Mesenchymal stem cell (in vitro differentiated cells and primary cell): ENCODE measurements at regions not wholly inside any gene's neighbourhood (a gene's known extent, or its start where the extent isn't known, plus 50 kb on each side); places are given as distances from the start of the nearest gene placed in this dataset.

ENCODE experiments used
- DNase-seq: peaks from one replicate; pipeline ENCODE4 v3.0.0-alpha.2; 2013
- H2AFZ ChIP-seq: one replicate; pipeline ENCODE4 v1.6.1; 2013; ENCODE audit warnings: low read depth, mild to moderate bottlenecking, control low read depth, inconsistent platforms, low read length, moderate library complexity
- H2AK5ac ChIP-seq: 2 replicates; pipeline ENCODE4 v1.6.1; 2013; ENCODE audit warnings: low read length, moderate library complexity, mild to moderate bottlenecking, inconsistent platforms; ENCODE audit not compliant: severe bottlenecking
- H2BK120ac ChIP-seq: one replicate; pipeline ENCODE4 v1.6.1; 2013; ENCODE audit warnings: low read depth, mild to moderate bottlenecking, inconsistent platforms, low read length, moderate library complexity
- H2BK12ac ChIP-seq, 2 experiments: one replicate each; pipeline ENCODE4 v1.6.1; 2013; ENCODE audit warnings: inconsistent platforms in 2 of 2, low read length in 2 of 2, mild to moderate bottlenecking in 2 of 2, moderate library complexity in 2 of 2, control low read depth in 1 of 2
- H2BK15ac ChIP-seq: one replicate; pipeline ENCODE4 v1.6.1; 2013; ENCODE audit warnings: mild to moderate bottlenecking, low read depth, inconsistent platforms; ENCODE audit not compliant: poor library complexity, severe bottlenecking
- H2BK5ac ChIP-seq: 2 replicates; pipeline ENCODE4 v1.6.1; 2013; ENCODE audit warnings: low read depth, mild to moderate bottlenecking, low read length, control low read depth, inconsistent platforms; ENCODE audit not compliant: poor library complexity, severe bottlenecking
- H3K14ac ChIP-seq, 2 experiments: one replicate each; pipeline ENCODE4 v1.6.1; 2013; ENCODE audit warnings: inconsistent platforms in 2 of 2, low read length in 2 of 2, control low read depth in 1 of 2, mild to moderate bottlenecking in 1 of 2, moderate library complexity in 1 of 2
- H3K18ac ChIP-seq, 2 experiments: one replicate each; pipeline ENCODE4 v1.6.1; 2013; ENCODE audit warnings: inconsistent platforms in 2 of 2, low read length in 2 of 2, control low read depth in 1 of 2, low read depth in 1 of 2, mild to moderate bottlenecking in 1 of 2
- H3K23ac ChIP-seq, 2 experiments: one replicate each; pipeline ENCODE4 v1.6.1; 2013; ENCODE audit warnings: inconsistent platforms in 2 of 2, low read length in 2 of 2, mild to moderate bottlenecking in 2 of 2, moderate library complexity in 2 of 2, control low read depth in 1 of 2
- H3K27ac ChIP-seq: 2 replicates; pipeline ENCODE4 v1.5.1; 2013; ENCODE audit warnings: mild to moderate bottlenecking, moderate library complexity, low read length, control low read depth, inconsistent platforms; ENCODE audit not compliant: poor library complexity, severe bottlenecking
- H3K27me3 ChIP-seq, 2 experiments: 2 replicates each; pipeline versions ENCODE4 v1.6.1 to v1.7.0; 2013; ENCODE audit warnings: low read length in 2 of 2, mild to moderate bottlenecking in 2 of 2, moderate library complexity in 2 of 2, control low read depth in 1 of 2, inconsistent platforms in 1 of 2; ENCODE audit not compliant: control insufficient read depth in 1 of 2, insufficient read depth in 1 of 2
- H3K36me3 ChIP-seq, 2 experiments: 2 replicates each; pipeline versions ENCODE4 v1.6.1 to v1.7.0; 2013; ENCODE audit warnings: low read length in 2 of 2, control low read depth in 1 of 2, inconsistent platforms in 1 of 2, low read depth in 1 of 2, mild to moderate bottlenecking in 1 of 2; ENCODE audit not compliant: insufficient read depth in 2 of 2, control insufficient read depth in 1 of 2
- H3K4ac ChIP-seq, 2 experiments: one replicate each; pipeline ENCODE4 v1.6.1; 2013; ENCODE audit warnings: inconsistent platforms in 2 of 2, low read length in 2 of 2, mild to moderate bottlenecking in 2 of 2, moderate library complexity in 2 of 2, control low read depth in 1 of 2, low read depth in 1 of 2
- H3K4me1 ChIP-seq: 2 replicates; pipeline ENCODE4 v1.6.1; 2013; ENCODE audit warnings: low read depth, low read length, control low read depth; ENCODE audit not compliant: control insufficient read depth, insufficient read depth
- H3K4me2 ChIP-seq: 2 replicates; pipeline ENCODE4 v1.6.1; 2013; ENCODE audit warnings: low read length, mild to moderate bottlenecking, inconsistent platforms; ENCODE audit not compliant: poor library complexity, severe bottlenecking
- H3K4me3 ChIP-seq, 2 experiments: 2 replicates each; pipeline versions ENCODE4 v1.5.1 to v1.7.0; 2013; ENCODE audit warnings: low read length in 2 of 2, mild to moderate bottlenecking in 2 of 2, control low read depth in 1 of 2, low read depth in 1 of 2; ENCODE audit not compliant: insufficient read depth in 1 of 2
- H3K79me1 ChIP-seq: replicated peaks from 2 replicates; pipeline ENCODE4 v1.6.1; 2013; ENCODE audit warnings: mild to moderate bottlenecking, control low read depth, low read length, inconsistent platforms; ENCODE audit not compliant: poor library complexity, severe bottlenecking
- H3K9ac ChIP-seq: 2 replicates; pipeline ENCODE4 v1.7.0; 2013; ENCODE audit warnings: mild to moderate bottlenecking, low read length, moderate library complexity
- H3K9me3 ChIP-seq: 2 replicates; pipeline ENCODE4 v1.7.0; 2013; ENCODE audit warnings: mild to moderate bottlenecking, low read length; ENCODE audit not compliant: control insufficient read depth
- H4K8ac ChIP-seq: one replicate; pipeline ENCODE4 v1.6.1; 2013; ENCODE audit warnings: inconsistent platforms, mild to moderate bottlenecking, low read length, moderate library complexity
- H4K91ac ChIP-seq: one replicate; pipeline ENCODE4 v1.6.1; 2013; ENCODE audit warnings: mild to moderate bottlenecking, low read length, inconsistent platforms
- WGBS: methylation state at CpG from one replicate; pipeline ENCODE4 v1.1.7; 2013; ENCODE audit warnings: mixed read lengths; 5-methylcytosine and 5-hydroxymethylcytosine counted together

DNA sequence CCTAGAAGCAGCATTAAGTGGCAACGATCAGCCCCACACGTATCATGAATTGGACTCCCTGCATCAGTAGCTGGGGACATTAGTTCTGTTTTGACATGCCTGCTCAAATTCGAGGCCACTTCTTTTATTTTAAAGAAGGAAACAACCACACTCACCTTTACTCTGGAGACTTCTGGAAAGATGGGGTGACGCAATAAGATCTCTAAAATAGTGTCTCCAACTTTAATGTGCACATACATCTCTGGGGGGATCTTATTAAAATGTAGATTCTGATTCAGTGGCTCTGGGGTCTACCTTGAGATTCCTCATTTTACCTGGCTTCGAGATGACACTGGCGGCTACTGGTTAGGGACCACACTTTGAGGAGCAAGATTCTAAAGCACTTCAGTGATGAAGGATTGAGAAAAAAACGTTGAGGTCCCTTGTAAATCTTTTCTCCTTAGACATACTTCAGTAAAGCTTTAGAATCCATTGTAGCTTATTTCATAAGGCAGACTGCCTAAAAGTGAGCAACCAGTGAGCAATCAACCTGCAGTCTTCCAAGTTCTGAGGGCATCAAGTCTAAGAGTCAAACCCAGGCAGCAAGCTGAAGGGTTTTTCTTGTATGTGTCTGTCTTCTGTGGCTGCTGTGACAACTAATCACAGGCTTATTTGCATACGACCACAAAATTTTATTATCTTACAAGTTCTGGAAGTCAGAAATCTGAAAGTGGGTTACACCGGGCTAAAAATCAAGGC lies 718.6 kb upstream of the TBX3 start:
- Histone ChIP-seq H2BK120ac (no peak overlapping the region), H4K91ac (no peak overlapping the region), H3K4ac (no peak overlapping the region), H3K9me3 (no peaks in the 10 kb centered on the region), H3K14ac (no peak overlapping the region), H3K18ac (no peak overlapping the region), H2BK12ac (no peak overlapping the region), H3K23ac (no peak overlapping the region), H2AFZ (no peak overlapping the region), H3K4me1 (peaks cover 6% of the 10 kb centered on the region), H2AK5ac (no peak overlapping the region), H3K4me3 (no peak overlapping the region), H3K4me2 (no peak overlapping the region), H2BK15ac (no peak overlapping the region), H2BK5ac (no peak overlapping the region), H3K9ac (no peak overlapping the region), H3K79me1 (no peaks in the 10 kb centered on the region), H3K27ac (no peak overlapping the region), H4K8ac (no peak overlapping the region), H3K27me3 (no peaks in the 10 kb centered on the region), H3K36me3 (no peaks in the 10 kb centered on the region)
- no peak for DNase-seq
- WGBS: 98% methylated on average over 6 of the region's 9 CpGs

DNA sequence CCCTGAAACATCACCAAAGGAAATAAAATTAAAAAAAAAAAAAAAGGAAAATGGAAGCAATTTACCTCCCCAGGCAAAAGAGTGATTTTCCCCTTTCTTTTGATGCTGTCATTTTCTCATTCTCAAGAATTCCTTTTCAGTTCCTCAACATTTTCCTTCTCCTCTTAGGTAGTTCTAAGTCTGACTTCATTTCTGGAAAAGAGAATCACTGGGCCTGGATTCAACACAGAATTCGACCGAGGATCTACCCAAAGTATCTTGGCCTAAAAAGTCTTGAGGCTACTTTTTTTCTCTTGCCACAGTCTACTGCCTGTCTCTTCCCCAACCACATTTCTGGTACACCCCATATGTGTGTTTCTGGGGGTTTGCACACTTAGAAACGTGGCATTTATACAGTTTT lies 717.8 kb upstream of the TBX3 start:
- Histone ChIP-seq H2BK15ac (no peak overlapping the region), H2AFZ (no peak overlapping the region), H3K4me2 (no peak overlapping the region), H2BK12ac (no peak overlapping the region), H3K9me3 (peaks cover 5% of the 10 kb centered on the region), H2BK5ac (no peak overlapping the region), H3K23ac (no peak overlapping the region), H3K14ac (no peak overlapping the region), H3K36me3 (no peaks in the 10 kb centered on the region), H3K79me1 (no peaks in the 10 kb centered on the region), H3K4me3 (no peak overlapping the region), H3K27ac (no peak overlapping the region), H4K8ac (no peak overlapping the region), H3K18ac (no peak overlapping the region), H4K91ac (no peak overlapping the region), H2AK5ac (no peak overlapping the region), H3K9ac (no peak overlapping the region), H2BK120ac (no peak overlapping the region), H3K4ac (no peak overlapping the region), H3K4me1 (peaks cover 3% of the 10 kb centered on the region), H3K27me3 (no peaks in the 10 kb centered on the region)
- DNase-seq: no peak
- 100% methylated on average over 2 of the region's 3 CpGs for WGBS

DNA sequence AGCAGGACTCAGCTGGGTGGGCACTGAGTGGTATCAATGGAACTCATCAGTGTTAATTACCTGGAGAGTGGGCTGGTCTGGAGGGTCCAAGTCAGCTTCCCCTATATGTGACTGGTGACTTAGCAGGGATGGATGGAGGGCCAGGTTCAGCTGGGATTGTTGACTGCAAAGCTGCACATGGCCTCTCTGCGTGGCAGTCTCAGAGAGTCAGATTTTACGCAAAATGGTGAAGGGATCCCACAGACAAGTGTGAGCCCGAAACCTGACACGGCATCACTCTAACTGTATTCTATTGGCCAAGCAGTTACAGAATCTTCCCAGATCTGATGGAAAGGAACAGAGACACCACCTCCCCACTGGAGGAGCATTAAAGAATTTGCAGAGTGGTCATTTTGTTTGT lies 716.0 kb upstream of the TBX3 start:
- H2BK15ac ChIP-seq: no peak overlapping the region
- H4K91ac ChIP-seq: no peak overlapping the region
- H2BK12ac ChIP-seq: no peak overlapping the region
- H3K9ac ChIP-seq: no peak overlapping the region
- H3K4me3 ChIP-seq: no peak overlapping the region
- 96% methylated on average over 4 of the region's 4 CpGs for WGBS
- no peak for DNase-seq
- no peak overlapping the region for H2AFZ ChIP-seq
- no peaks in the 10 kb centered on the region for H3K27me3 ChIP-seq
- H3K9me3 ChIP-seq: peaks cover 11% of the 10 kb centered on the region
- no peaks in the 10 kb centered on the region for H3K79me1 ChIP-seq
- H4K8ac ChIP-seq: no peak overlapping the region
- no peak overlapping the region for H2BK5ac ChIP-seq
- H3K18ac ChIP-seq: no peak overlapping the region
- no peak overlapping the region for H3K14ac ChIP-seq
- H2AK5ac ChIP-seq: no peak overlapping the region
- H3K27ac ChIP-seq: no peak overlapping the region
- H3K4me2 ChIP-seq: no peak overlapping the region
- no peaks in the 10 kb centered on the region for H3K36me3 ChIP-seq
- no peak overlapping the region for H3K4ac ChIP-seq
- no peak overlapping the region for H2BK120ac ChIP-seq
- H3K4me1 ChIP-seq: peaks cover 3% of the 10 kb centered on the region
- H3K23ac ChIP-seq: no peak overlapping the region

DNA sequence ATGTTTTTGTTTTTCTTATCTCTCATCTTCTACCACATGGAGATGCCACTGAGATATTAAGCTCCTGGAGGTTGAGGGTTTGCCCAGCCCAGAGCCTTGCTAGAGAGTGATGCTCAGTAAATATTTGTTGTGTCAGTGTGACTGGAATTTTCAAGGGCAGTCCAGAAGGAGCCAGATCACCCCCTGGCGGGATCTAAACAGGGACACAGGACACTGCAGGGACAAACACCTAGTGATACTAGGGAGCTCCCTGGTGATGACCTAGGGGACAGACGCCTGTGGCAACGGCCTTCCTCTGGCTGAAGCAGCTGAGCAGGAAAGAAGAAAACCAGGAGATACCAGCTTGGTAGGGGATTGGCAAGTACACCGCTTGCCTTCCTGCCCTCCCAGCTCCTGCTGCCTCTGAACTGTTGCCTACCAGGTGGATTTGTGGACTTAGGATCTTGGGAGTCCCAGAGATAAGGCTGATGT lies 714.4 kb upstream of the TBX3 start:
- peak; percentile 33 for DNase-seq
- Histone ChIP-seq H3K23ac (no peak overlapping the region), H3K27ac (no peak overlapping the region), H3K4me3 (no peak overlapping the region), H2BK120ac (no peak overlapping the region), H3K14ac (peak overlapping the region in 1 of 2 experiments; percentile 4), H3K4me1 (no peaks in the 10 kb centered on the region), H4K91ac (peak overlapping the region; percentile 46), H4K8ac (no peak overlapping the region), H2BK15ac (no peak overlapping the region), H3K27me3 (no peaks in the 10 kb centered on the region), H3K18ac (no peak overlapping the region), H3K4ac (no peak overlapping the region), H3K79me1 (no peaks in the 10 kb centered on the region), H2BK5ac (no peak overlapping the region), H3K9ac (no peak overlapping the region), H3K36me3 (no peaks in the 10 kb centered on the region), H2AK5ac (no peak overlapping the region), H2AFZ (no peak overlapping the region), H2BK12ac (no peak overlapping the region), H3K9me3 (peaks cover 11% of the 10 kb centered on the region), H3K4me2 (no peak overlapping the region)
- WGBS: 77% methylated on average over 4 of the region's 4 CpGs
